Activated CD4-positive, alpha-beta T cell treated with anti-CD3 and anti-CD28 coated beads, Interleukin-2, amount 50 U/mL, for 48 hours (primary cell): ENCODE measurements at regions not wholly inside any gene's neighbourhood (a gene's known extent, or its start where the extent isn't known, plus 50 kb on each side); places are given as distances from the start of the nearest gene placed in this dataset.

Experiments used
- DNase-seq, 2 experiments: peaks; one replicate each; pipeline ENCODE4 v3.0.0-alpha.2; 2020

- no peak for DNase-seq
Measured at GRCh38 chr3:157700405-157700804, 197.2 kb upstream of the VEPH1 start.

GRCh38 chr3:157695586-157695985, 192.4 kb upstream of the VEPH1 start:
- no peak for DNase-seq

GRCh38 chr3:157695103-157695502, 191.9 kb upstream of the VEPH1 start:
- DNase-seq, result no peak

- no peak for DNase-seq
Measured at GRCh38 chr3:157693762-157694161, 190.5 kb upstream of the VEPH1 start.

- no peak for DNase-seq
Measured at GRCh38 chr3:157692468-157692867, 189.3 kb upstream of the VEPH1 start.

GRCh38 chr3:157683668-157684067, 180.5 kb upstream of the VEPH1 start:
- DNase-seq, result no peak

GRCh38 chr3:157672061-157672460, 168.8 kb upstream of the VEPH1 start:
- DNase-seq, result no peak

- DNase-seq, result no peak
Measured at GRCh38 chr3:157671656-157672055, 168.4 kb upstream of the VEPH1 start.

GRCh38 chr3:157669416-157669815, 166.2 kb upstream of the VEPH1 start:
- DNase-seq, result no peak

- DNase-seq, result no peak
Measured at GRCh38 chr3:157667493-157667892, 164.3 kb upstream of the VEPH1 start.

- no peak for DNase-seq
Measured at GRCh38 chr3:157662171-157662570, 159.0 kb upstream of the VEPH1 start.

GRCh38 chr3:157660847-157661246, 157.6 kb upstream of the VEPH1 start:
- no peak for DNase-seq

GRCh38 chr3:157652366-157652765, 149.2 kb upstream of the VEPH1 start:
- no peak for DNase-seq

GRCh38 chr3:157650699-157651098, 147.5 kb upstream of the VEPH1 start:
- no peak for DNase-seq

- no peak for DNase-seq
Measured at GRCh38 chr3:157650172-157650571, 147.0 kb upstream of the VEPH1 start.

- no peak for DNase-seq
Measured at GRCh38 chr3:157649511-157649910, 146.3 kb upstream of the VEPH1 start.

- no peak for DNase-seq
Measured at GRCh38 chr3:157647820-157648219, 144.6 kb upstream of the VEPH1 start.

- DNase-seq, result no peak
Measured at GRCh38 chr3:157639756-157640426, 136.7 kb upstream of the VEPH1 start.

GRCh38 chr3:157637866-157638265, 134.7 kb upstream of the VEPH1 start:
- no peak for DNase-seq

- no peak for DNase-seq
Measured at GRCh38 chr3:157633241-157633640, 130.0 kb upstream of the VEPH1 start.

- DNase-seq, result no peak
Measured at GRCh38 chr3:157632075-157632474, 128.9 kb upstream of the VEPH1 start.

- no peak for DNase-seq
Measured at GRCh38 chr3:157631478-157631877, 128.3 kb upstream of the VEPH1 start.

- DNase-seq, result no peak
Measured at GRCh38 chr3:157626817-157627216, 123.6 kb upstream of the VEPH1 start.

GRCh38 chr3:157624801-157625200, 121.6 kb upstream of the VEPH1 start:
- no peak for DNase-seq

- DNase-seq, result no peak
Measured at GRCh38 chr3:157618886-157619285, 115.7 kb upstream of the VEPH1 start.
